Cardiac muscle cell (in vitro differentiated cells and primary cell): ENCODE measurements at regions not wholly inside any gene's neighbourhood (a gene's known extent, or its start where the extent isn't known, plus 50 kb on each side); places are given as distances from the start of the nearest gene placed in this dataset.

Experiments used
- DNase-seq, 2 donors: peaks; one replicate each; pipeline versions ENCODE4 v3.0.0 to v3.0.0-alpha.2; 2010 to 2017; ENCODE audit warnings: low read depth in 1 of 2, low spot score in 1 of 2
- H3K27ac ChIP-seq: fragments of 200-600 bp; sonication (generic); 2 replicates; pipeline ENCODE4 v1.5.1; 2016
- H3K27me3 ChIP-seq: fragments of 200-600 bp; sonication (generic); 2 replicates; pipeline ENCODE4 v1.6.0; 2016; ENCODE audit warnings: control low read depth
- H3K36me3 ChIP-seq: fragments of 200-600 bp; sonication (generic); 2 replicates; pipeline ENCODE4 v1.5.1; 2016; ENCODE audit warnings: control low read depth
- H3K4me1 ChIP-seq: fragments of 200-600 bp; sonication (generic); 2 replicates; pipeline ENCODE4 v1.8.1; 2017; ENCODE audit warnings: low read depth, mild to moderate bottlenecking, mixed run types
- H3K4me3 ChIP-seq: fragments of 200-600 bp; sonication (generic); 2 replicates; pipeline ENCODE4 v1.5.1; 2016; ENCODE audit warnings: mild to moderate bottlenecking
- H3K9me3 ChIP-seq: fragments of 200-600 bp; sonication (generic); 2 replicates; pipeline ENCODE4 v1.5.1; 2017; ENCODE audit warnings: low read depth, mild to moderate bottlenecking, control low read depth
- CTCF ChIP-seq: IDR thresholded peaks from 2 replicates; pipeline ENCODE4 v1.5.1; 2012; ENCODE audit warnings: low read depth, mild to moderate bottlenecking, low read length

DNA sequence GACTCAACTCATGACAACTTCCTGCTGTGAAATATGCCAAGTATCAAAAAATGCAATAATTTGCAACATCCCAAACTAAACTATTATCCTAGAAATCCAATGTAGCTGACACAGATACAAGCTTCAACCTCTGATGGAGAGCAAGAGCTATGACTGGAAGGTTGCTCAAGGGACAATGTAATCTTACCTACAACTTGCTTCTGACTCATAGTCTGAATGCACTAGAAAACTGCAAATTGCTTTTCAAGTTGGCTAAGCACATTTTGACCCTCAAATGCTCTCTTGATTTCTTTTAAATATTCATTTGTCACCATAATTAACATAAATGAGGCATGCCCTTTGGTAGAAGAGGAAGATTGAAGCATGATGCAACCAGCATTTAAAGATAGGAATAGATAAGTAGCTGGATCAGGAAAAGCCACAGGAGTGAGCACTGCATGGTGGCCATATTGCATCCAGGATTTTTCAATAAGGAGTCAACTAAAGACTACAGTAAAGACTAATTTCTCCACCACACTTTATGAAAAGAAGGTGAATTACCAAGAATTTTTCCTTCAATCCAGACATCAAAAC is 630.8 kb upstream of the GBE1 start:
- no peak for TF ChIP-seq CTCF
- H3K27me3 ChIP-seq = no peaks in the 10 kb centered on the region
- no peaks in the 10 kb centered on the region for H3K9me3 ChIP-seq

DNA sequence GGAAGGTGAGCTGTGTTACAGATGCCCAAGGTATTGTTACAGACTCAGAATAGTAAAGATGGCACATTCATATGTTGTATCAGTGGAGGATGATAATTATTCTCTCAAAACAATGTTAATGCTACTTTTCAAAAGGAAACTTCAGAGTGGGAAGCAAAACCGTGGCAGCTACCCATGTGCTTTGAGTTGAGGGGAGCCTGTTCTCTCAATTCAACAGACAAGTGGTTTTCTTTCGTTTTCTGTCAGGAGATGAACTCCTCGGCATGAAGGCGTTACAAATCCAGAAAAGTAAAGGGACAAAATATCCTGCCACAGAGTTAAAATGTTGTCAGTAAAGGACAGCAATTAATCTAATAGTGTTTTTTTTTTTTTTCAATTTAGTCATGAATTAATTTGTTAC is 629.4 kb upstream of the GBE1 start:
- no peaks in the 10 kb centered on the region for H3K27me3 ChIP-seq
- H3K4me3 ChIP-seq = no peak overlapping the region
- no peaks in the 10 kb centered on the region for H3K9me3 ChIP-seq
- no peaks in the 10 kb centered on the region for H3K36me3 ChIP-seq
- H3K4me1 ChIP-seq = no peaks in the 10 kb centered on the region
- DNase-seq = no peak
- no peak for TF ChIP-seq CTCF
- no peak overlapping the region for H3K27ac ChIP-seq

More for the DNA sequence above, 630.8 kb upstream of the GBE1 start:
- Histone ChIP-seq H3K27ac (no peak overlapping the region), H3K4me3 (no peak overlapping the region), H3K4me1 (no peaks in the 10 kb centered on the region), H3K36me3 (no peaks in the 10 kb centered on the region)
- no peak for DNase-seq

DNA sequence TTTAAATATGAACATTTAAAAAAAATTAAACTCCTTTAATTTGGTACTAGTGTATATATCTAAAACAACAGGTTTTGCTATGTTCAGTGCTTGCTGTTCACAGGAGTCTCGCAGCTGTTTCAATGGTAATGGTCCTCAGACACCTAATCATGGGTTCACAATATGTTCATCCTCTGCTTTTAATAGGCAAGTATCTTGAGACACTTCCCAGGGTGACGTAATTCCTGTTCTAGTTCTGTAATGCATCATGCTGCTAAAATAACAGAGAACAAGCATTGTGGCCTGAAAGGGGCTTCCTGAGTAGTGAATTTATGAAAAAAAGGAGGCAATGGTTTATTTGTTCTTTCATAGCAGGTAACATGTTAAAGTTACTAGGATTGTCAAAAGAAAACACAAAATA is 625.2 kb upstream of the GBE1 start:
- H3K27ac ChIP-seq = no peak overlapping the region

GRCh38 chr3:82384181-82384580 is 622.7 kb upstream of the GBE1 start:
- no peak for TF ChIP-seq CTCF
- DNase-seq = no peak
- no peaks in the 10 kb centered on the region for H3K4me1 ChIP-seq
- H3K4me3 ChIP-seq = no peak overlapping the region
- no peaks in the 10 kb centered on the region for H3K9me3 ChIP-seq
- no peak overlapping the region for H3K27ac ChIP-seq
- H3K27me3 ChIP-seq = no peaks in the 10 kb centered on the region
- no peaks in the 10 kb centered on the region for H3K36me3 ChIP-seq

More for the DNA sequence above, 625.2 kb upstream of the GBE1 start:
- no peak for DNase-seq
- Histone ChIP-seq H3K36me3 (no peaks in the 10 kb centered on the region), H3K4me3 (no peak overlapping the region), H3K9me3 (no peaks in the 10 kb centered on the region), H3K4me1 (no peaks in the 10 kb centered on the region), H3K27me3 (no peaks in the 10 kb centered on the region)
- TF ChIP-seq CTCF = no peak

DNA sequence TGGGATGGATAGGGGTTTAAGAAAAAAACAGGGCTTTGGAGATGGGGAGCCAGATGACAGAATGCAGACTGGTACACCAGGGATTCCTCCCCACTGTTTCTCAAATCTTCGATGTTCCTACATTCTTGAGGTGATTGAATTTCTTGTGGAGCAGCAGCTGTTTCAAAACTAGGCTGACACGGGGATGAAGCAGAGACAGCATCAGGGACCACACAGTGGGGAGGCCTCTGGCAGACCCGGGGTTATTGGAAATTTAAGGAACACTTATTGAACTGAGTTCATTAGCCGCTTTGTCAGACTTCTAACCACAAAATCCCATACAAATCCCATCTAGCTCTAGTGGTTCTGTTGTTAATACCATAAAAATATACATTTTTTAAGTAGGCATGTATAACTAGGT is 621.4 kb upstream of the GBE1 start:
- DNase-seq = no peak
- no peaks in the 10 kb centered on the region for H3K27me3 ChIP-seq
- H3K4me1 ChIP-seq = no peaks in the 10 kb centered on the region
- no peaks in the 10 kb centered on the region for H3K36me3 ChIP-seq
- TF ChIP-seq CTCF = no peak
- H3K9me3 ChIP-seq = no peaks in the 10 kb centered on the region
- no peak overlapping the region for H3K4me3 ChIP-seq
- no peak overlapping the region for H3K27ac ChIP-seq

GRCh38 chr3:82378392-82378791 is 616.9 kb upstream of the GBE1 start:
- no peak for TF ChIP-seq CTCF
- H3K4me3 ChIP-seq = no peak overlapping the region
- no peaks in the 10 kb centered on the region for H3K36me3 ChIP-seq
- DNase-seq = no peak
- H3K4me1 ChIP-seq = no peaks in the 10 kb centered on the region
- H3K27me3 ChIP-seq = no peaks in the 10 kb centered on the region
- no peak overlapping the region for H3K27ac ChIP-seq
- no peaks in the 10 kb centered on the region for H3K9me3 ChIP-seq
